Glutamatergic neuron (in vitro differentiated cells): ENCODE measurements at regions not wholly inside any gene's neighbourhood (a gene's known extent, or its start where the extent isn't known, plus 50 kb on each side); places are given as distances from the start of the nearest gene placed in this dataset.

Experiments used
- DNase-seq: peaks from one replicate; pipeline ENCODE4 v3.0.0; 2022
- H3K27ac Mint-ChIP-seq: one replicate; pipeline ENCODE4 v1.8.0; 2020; ENCODE audit warnings: mild to moderate bottlenecking, mixed read lengths, inconsistent platforms; ENCODE audit not compliant: unreplicated experiment
- H3K27me3 Mint-ChIP-seq: one replicate; pipeline ENCODE4 v1.8.0; 2020; ENCODE audit warnings: mild to moderate bottlenecking, moderate library complexity, mixed read lengths, inconsistent platforms; ENCODE audit not compliant: unreplicated experiment
- H3K36me3 Mint-ChIP-seq: one replicate; pipeline ENCODE4 v1.8.0; 2020; ENCODE audit warnings: mild to moderate bottlenecking, mixed read lengths, inconsistent platforms; ENCODE audit not compliant: unreplicated experiment
- H3K4me1 Mint-ChIP-seq: one replicate; pipeline ENCODE4 v1.8.0; 2020; ENCODE audit warnings: mild to moderate bottlenecking, low read depth, mixed read lengths, inconsistent platforms; ENCODE audit not compliant: unreplicated experiment
- H3K4me3 Mint-ChIP-seq: one replicate; pipeline ENCODE4 v1.8.0; 2020; ENCODE audit warnings: mild to moderate bottlenecking, mixed read lengths, inconsistent platforms; ENCODE audit not compliant: unreplicated experiment
- H3K9me3 Mint-ChIP-seq: one replicate; pipeline ENCODE4 v1.8.0; 2020; ENCODE audit warnings: mild to moderate bottlenecking, moderate library complexity, mixed read lengths, inconsistent platforms; ENCODE audit not compliant: unreplicated experiment
- TF ChIP-seq, protein P1 (sequence below): fragments of 200-600 bp; sonication (generic); IDR thresholded peaks from one replicate; pipeline ENCODE4 v1.5.0; 2021; ENCODE audit not compliant: partially characterized antibody, unreplicated experiment

DNA sequence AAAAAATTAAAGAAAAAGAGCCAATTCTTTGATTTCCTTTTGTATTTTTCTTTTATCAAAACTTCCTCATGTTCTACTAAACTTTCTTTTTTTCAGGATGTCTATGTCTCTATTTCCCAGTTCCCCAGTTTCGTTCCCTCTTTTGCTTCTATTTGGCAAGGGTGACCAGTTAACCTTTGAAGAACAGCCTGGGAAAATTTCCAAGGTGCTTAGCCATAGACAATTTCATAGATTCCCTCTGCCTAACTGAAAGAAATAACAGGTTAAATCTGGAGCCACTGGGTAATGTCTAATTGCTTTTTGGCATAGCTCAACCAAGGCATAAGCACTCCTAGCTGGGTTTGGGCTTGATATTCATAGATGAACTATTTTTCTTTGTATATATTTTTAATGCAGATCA lies 272.3 kb downstream of the ADGRL2 start:
- DNase-seq = no peak
- Mint-ChIP-seq H3K9me3 (peaks cover 2% of the 10 kb centered on the region), H3K27ac (no peak overlapping the region), H3K4me3 (no peak overlapping the region), H3K27me3 (peaks cover 1% of the 10 kb centered on the region), H3K36me3 (no peaks in the 10 kb centered on the region), H3K4me1 (peaks cover 7% of the 10 kb centered on the region)
- TF ChIP-seq, protein P1, sequence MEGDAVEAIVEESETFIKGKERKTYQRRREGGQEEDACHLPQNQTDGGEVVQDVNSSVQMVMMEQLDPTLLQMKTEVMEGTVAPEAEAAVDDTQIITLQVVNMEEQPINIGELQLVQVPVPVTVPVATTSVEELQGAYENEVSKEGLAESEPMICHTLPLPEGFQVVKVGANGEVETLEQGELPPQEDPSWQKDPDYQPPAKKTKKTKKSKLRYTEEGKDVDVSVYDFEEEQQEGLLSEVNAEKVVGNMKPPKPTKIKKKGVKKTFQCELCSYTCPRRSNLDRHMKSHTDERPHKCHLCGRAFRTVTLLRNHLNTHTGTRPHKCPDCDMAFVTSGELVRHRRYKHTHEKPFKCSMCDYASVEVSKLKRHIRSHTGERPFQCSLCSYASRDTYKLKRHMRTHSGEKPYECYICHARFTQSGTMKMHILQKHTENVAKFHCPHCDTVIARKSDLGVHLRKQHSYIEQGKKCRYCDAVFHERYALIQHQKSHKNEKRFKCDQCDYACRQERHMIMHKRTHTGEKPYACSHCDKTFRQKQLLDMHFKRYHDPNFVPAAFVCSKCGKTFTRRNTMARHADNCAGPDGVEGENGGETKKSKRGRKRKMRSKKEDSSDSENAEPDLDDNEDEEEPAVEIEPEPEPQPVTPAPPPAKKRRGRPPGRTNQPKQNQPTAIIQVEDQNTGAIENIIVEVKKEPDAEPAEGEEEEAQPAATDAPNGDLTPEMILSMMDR = no peak

DNA sequence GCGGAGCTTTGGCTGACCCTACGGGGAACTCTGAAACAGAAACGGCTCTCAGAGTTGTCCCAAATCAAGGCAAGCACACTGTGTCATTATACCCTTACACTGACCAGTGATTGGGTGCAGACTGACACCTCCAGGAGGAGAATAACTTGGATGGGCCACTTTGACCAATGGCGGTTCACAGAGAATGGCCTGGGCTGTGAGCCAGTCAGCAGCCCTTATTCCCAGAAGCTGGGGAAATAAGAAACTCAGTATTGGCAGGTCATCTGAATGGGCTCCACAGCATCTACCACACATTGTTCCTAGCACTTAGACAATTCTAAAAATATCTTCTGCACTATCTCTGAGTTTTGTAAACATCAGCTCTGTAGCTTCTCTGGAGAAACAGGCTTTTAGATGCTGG lies 265.2 kb downstream of the ADGRL2 start:
- DNase-seq = no peak
- Mint-ChIP-seq H3K27ac (no peak overlapping the region), H3K9me3 (no peaks in the 10 kb centered on the region), H3K27me3 (no peaks in the 10 kb centered on the region), H3K36me3 (no peaks in the 10 kb centered on the region), H3K4me1 (no peaks in the 10 kb centered on the region), H3K4me3 (no peak overlapping the region)
- TF ChIP-seq, protein P1 = no peak

DNA sequence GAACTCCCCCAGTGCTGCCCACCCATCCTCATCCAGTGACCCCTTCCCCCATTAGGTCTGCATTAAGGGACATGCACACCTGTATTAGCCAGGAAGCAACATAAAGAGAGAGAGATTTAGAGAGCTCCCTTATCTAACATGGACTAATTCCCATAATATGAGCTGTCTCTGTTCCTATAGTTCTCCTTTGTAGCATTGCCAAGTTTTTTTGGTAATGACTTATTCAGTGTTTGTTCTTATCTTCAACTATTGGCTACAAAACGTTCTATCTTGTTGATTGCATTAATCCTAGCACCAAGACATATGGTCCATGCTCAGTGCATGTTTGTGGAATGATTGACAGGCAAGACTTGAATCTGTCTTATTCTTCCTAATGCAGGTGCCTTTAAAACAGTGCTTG lies 264.0 kb downstream of the ADGRL2 start:
- TF ChIP-seq, protein P1 = no peak
- Mint-ChIP-seq H3K27me3 (no peaks in the 10 kb centered on the region), H3K36me3 (no peaks in the 10 kb centered on the region), H3K27ac (no peak overlapping the region), H3K9me3 (no peaks in the 10 kb centered on the region), H3K4me1 (no peaks in the 10 kb centered on the region), H3K4me3 (no peak overlapping the region)
- DNase-seq = no peak

DNA sequence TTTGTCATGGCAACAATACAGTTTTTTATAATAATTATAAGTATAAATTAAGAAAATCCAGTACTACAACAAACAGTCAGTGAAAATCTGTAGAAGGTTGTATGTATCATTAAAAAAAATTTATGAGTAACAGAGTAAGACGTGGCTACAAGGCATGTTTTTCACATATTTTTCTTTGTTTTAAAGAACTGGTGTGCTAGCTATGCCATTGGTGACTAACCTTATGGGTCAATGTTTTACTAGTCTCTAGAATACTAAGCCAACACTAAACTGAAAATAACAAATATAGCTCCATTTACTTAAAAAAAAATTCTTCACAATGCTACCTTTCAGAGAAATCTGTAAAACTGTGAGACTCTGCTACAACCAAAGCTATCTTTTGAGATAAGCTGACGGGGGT lies 261.5 kb downstream of the ADGRL2 start:
- no peak overlapping the region for H3K4me3 Mint-ChIP-seq
- no peaks in the 10 kb centered on the region for H3K36me3 Mint-ChIP-seq
- H3K27me3 Mint-ChIP-seq = no peaks in the 10 kb centered on the region
- TF ChIP-seq, protein P1 = no peak
- no peaks in the 10 kb centered on the region for H3K9me3 Mint-ChIP-seq
- no peak for DNase-seq
- H3K27ac Mint-ChIP-seq = no peak overlapping the region
- H3K4me1 Mint-ChIP-seq = no peaks in the 10 kb centered on the region

DNA sequence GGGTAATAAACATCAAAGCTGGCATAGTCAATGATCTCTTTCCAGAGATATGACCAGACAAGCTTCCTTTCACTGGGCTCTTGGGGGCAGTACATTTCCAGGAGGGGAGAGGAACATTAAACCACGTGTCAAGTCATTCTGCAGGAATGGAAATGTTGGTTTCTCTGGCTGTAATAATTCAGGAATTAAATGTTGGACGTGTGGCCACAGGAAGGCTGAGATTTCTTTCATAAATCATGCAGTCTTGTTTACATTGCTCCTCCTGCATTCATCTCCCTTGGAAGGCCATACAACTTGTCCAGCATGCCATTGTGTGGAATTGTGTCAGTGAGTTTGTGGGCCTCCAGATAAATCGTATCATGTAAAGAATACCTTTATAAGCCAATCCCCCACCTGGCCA lies 259.2 kb downstream of the ADGRL2 start:
- TF ChIP-seq, protein P1 = no peak
- no peak overlapping the region for H3K27ac Mint-ChIP-seq
- H3K4me3 Mint-ChIP-seq = no peak overlapping the region
- peaks cover 2% of the 10 kb centered on the region for H3K9me3 Mint-ChIP-seq
- H3K36me3 Mint-ChIP-seq = peaks cover under 1% of the 10 kb centered on the region
- H3K27me3 Mint-ChIP-seq = no peaks in the 10 kb centered on the region
- H3K4me1 Mint-ChIP-seq = no peaks in the 10 kb centered on the region
- DNase-seq = no peak
